KMS-11 (cell line): ENCODE measurements at regions not wholly inside any gene's neighbourhood (a gene's known extent, or its start where the extent isn't known, plus 50 kb on each side); places are given as distances from the start of the nearest gene placed in this dataset.

Experiments
- H2AFZ ChIP-seq: fragments of 200-600 bp; sonication (generic); 2 replicates; pipeline ENCODE4 v1.6.1; 2016; ENCODE audit warnings: antibody characterized with exemption, mixed run types, low read depth
- H3K27ac ChIP-seq: fragments of 200-600 bp; sonication (generic); 2 replicates; pipeline ENCODE4 v1.6.1; 2016; ENCODE audit warnings: mild to moderate bottlenecking, mixed run types
- H3K27me3 ChIP-seq: fragments of 200-600 bp; sonication (generic); 2 replicates; pipeline ENCODE4 v1.6.1; 2017; ENCODE audit warnings: mild to moderate bottlenecking, low read depth, mixed run types, moderate library complexity; ENCODE audit not compliant: insufficient read depth
- H3K36me3 ChIP-seq: fragments of 200-600 bp; sonication (generic); 2 replicates; pipeline ENCODE4 v1.6.1; 2017; ENCODE audit warnings: mild to moderate bottlenecking, mixed run types; ENCODE audit not compliant: insufficient read depth
- H3K4me1 ChIP-seq: fragments of 200-600 bp; sonication (generic); 2 replicates; pipeline ENCODE4 v1.6.1; 2016; ENCODE audit warnings: mild to moderate bottlenecking, low read depth, mixed run types; ENCODE audit not compliant: poor library complexity, severe bottlenecking
- H3K4me2 ChIP-seq: fragments of 200-600 bp; sonication (generic); 2 replicates; pipeline ENCODE4 v1.7.0; 2016; ENCODE audit warnings: mild to moderate bottlenecking, mixed run types
- H3K4me3 ChIP-seq: fragments of 200-600 bp; sonication (generic); IDR thresholded peaks from 2 replicates; pipeline ENCODE4 v1.6.1; 2017; ENCODE audit warnings: low read depth, low read length, mixed read lengths; ENCODE audit not compliant: insufficient read depth
- H3K79me2 ChIP-seq: fragments of 200-600 bp; sonication (generic); 2 replicates; pipeline ENCODE4 v1.6.1; 2016; ENCODE audit warnings: low read depth, mixed run types; ENCODE audit not compliant: insufficient read depth
- H3K9ac ChIP-seq: fragments of 200-600 bp; sonication (generic); 2 replicates; pipeline ENCODE4 v1.6.1; 2016; ENCODE audit warnings: mild to moderate bottlenecking, mixed run types
- H4K20me1 ChIP-seq: fragments of 200-600 bp; sonication (generic); 2 replicates; pipeline ENCODE4 v1.6.1; 2016; ENCODE audit warnings: mild to moderate bottlenecking, mixed run types; ENCODE audit not compliant: insufficient read depth
- TF ChIP-seq, protein P1 (sequence below): fragments of 200-600 bp; sonication (generic); conservative IDR thresholded peaks from 2 replicates; pipeline ENCODE4 v1.6.1; 2017; ENCODE audit warnings: low read depth, mild to moderate bottlenecking, antibody characterized with exemption, low read length, moderate library complexity, mixed read lengths

- Histone ChIP-seq H3K27ac (no peak overlapping the region), H3K36me3 (no peaks in the 10 kb centered on the region), H3K27me3 (no peaks in the 10 kb centered on the region), H3K4me2 (no peak overlapping the region), H3K4me1 (no peaks in the 10 kb centered on the region), H4K20me1 (no peaks in the 10 kb centered on the region), H3K79me2 (no peaks in the 10 kb centered on the region), H3K9ac (no peak overlapping the region), H3K4me3 (no peak overlapping the region), H2AFZ (no peak overlapping the region)
- TF ChIP-seq, protein P1, sequence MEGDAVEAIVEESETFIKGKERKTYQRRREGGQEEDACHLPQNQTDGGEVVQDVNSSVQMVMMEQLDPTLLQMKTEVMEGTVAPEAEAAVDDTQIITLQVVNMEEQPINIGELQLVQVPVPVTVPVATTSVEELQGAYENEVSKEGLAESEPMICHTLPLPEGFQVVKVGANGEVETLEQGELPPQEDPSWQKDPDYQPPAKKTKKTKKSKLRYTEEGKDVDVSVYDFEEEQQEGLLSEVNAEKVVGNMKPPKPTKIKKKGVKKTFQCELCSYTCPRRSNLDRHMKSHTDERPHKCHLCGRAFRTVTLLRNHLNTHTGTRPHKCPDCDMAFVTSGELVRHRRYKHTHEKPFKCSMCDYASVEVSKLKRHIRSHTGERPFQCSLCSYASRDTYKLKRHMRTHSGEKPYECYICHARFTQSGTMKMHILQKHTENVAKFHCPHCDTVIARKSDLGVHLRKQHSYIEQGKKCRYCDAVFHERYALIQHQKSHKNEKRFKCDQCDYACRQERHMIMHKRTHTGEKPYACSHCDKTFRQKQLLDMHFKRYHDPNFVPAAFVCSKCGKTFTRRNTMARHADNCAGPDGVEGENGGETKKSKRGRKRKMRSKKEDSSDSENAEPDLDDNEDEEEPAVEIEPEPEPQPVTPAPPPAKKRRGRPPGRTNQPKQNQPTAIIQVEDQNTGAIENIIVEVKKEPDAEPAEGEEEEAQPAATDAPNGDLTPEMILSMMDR = no peak
Measured at GRCh38 chr12:105951732-105952131, 187.0 kb downstream of the NUAK1 start.

DNA sequence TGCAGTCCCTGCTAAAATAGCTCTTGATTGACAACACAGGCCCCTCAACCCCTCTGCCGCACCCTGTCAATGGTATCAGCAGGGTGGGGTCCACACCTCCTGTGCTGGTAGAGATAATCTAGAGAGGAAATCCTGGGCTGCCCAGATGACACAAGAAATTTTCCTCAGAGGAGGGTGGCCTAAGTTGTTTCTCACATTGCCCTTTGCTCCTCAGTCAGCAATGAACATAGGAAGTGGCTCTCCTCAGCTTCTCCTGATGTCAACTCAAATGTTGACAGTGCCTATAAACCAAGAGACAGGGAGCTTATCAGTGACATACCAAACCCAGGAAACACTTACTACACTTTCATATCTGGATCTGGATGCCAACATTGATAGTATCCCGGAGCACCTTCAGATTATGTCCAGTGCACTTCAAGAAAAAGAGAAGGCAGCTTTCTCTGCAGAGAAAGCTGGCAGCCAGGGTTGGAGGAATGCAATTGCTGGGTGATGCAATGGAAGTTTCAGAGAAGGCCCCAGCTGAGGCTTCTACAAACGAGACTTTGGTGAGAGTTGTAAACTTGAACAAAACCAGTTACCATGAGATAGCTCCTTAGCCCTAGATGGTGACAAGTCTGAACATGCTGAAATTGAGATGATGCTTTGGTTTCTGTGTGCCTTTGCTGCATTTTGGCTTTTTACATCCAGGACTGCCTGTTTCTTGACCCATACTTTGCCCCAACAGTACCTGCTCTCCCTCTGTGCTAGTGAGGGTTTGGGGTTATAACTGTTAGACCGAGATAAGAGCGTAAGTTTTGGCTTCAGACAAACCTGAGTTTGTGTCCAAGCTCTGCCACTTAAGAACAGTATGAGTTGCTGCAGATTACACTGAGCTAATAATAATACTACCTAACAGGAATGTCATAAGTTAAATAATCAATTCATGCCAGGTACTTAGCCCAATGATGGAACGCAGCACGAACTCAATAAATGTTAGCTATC is 183.5 kb downstream of the NUAK1 start:
- Histone ChIP-seq H3K9ac (no peak overlapping the region), H3K4me2 (no peak overlapping the region)

GRCh38 chr12:105955976-105956375 is 182.8 kb downstream of the NUAK1 start:
- Histone ChIP-seq H4K20me1 (no peaks in the 10 kb centered on the region), H3K9ac (no peak overlapping the region), H3K4me1 (no peaks in the 10 kb centered on the region), H3K79me2 (no peaks in the 10 kb centered on the region), H3K27ac (no peak overlapping the region), H3K4me2 (no peak overlapping the region), H2AFZ (no peak overlapping the region), H3K27me3 (no peaks in the 10 kb centered on the region), H3K36me3 (no peaks in the 10 kb centered on the region), H3K4me3 (no peak overlapping the region)
- TF ChIP-seq, protein P1 = no peak

More for the DNA sequence above, 183.5 kb downstream of the NUAK1 start:
- Histone ChIP-seq H3K4me3 (no peak overlapping the region), H2AFZ (no peak overlapping the region), H3K79me2 (no peaks in the 10 kb centered on the region), H3K27ac (no peak overlapping the region), H3K4me1 (no peaks in the 10 kb centered on the region), H3K27me3 (no peaks in the 10 kb centered on the region), H3K36me3 (no peaks in the 10 kb centered on the region), H4K20me1 (no peaks in the 10 kb centered on the region)
- TF ChIP-seq, protein P1 = no peak

DNA sequence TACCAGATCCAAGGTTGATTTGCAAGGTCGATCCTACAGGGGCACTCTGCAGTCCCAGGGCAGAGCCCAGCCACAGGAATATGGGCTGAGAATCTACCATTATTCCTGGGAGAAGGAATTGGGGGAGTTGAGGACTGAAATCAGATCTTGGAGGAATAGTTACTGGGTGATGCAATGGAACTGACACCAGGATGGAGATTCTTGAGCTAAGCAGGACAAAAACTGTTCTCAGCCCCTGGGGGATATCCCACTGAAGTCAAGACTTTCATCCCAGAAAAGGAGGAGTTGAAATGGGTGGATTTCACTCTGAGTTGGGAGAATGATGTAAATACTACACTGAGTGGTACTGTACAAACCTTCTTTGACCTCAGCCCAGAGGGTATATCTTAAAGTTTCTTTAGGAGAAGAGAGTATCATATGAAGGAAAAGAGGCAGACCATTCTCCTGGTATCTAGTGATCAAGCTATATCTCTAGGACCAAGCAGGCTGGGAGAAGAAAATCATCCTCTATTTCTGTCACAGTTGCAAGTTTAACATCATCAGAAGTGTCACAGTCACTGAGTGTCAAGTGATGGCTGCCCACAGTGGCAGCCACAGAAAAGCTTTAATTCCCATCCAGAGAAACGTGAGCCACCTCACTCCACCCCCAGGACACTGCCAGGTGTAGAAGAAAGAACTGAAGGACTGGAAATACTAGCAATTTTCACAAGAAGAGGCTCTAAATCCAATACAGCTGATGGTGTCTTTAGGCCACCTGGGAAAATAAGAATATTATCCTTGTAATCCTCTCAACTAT is 181.9 kb downstream of the NUAK1 start:
- H3K79me2 ChIP-seq = no peaks in the 10 kb centered on the region

More for the DNA sequence above, 181.9 kb downstream of the NUAK1 start:
- Histone ChIP-seq H3K27me3 (no peaks in the 10 kb centered on the region), H3K4me1 (no peaks in the 10 kb centered on the region), H2AFZ (no peak overlapping the region), H4K20me1 (no peaks in the 10 kb centered on the region), H3K27ac (no peak overlapping the region), H3K4me2 (no peak overlapping the region), H3K9ac (no peak overlapping the region), H3K4me3 (no peak overlapping the region), H3K36me3 (no peaks in the 10 kb centered on the region)
- TF ChIP-seq, protein P1 = no peak
